Activated CD4-positive, alpha-beta T cell treated with anti-CD3 and anti-CD28 coated beads, Interleukin-2, amount 10 ng/mL, durations not matched to agents 7 days and 5 days (primary cell): ENCODE measurements at regions not wholly inside any gene's neighbourhood (a gene's known extent, or its start where the extent isn't known, plus 50 kb on each side); places are given as distances from the start of the nearest gene placed in this dataset.
A peak's percentile ranks its signal among the peaks of the same experiment; 100 is the strongest.

ENCODE experiments used
- CTCF ChIA-PET: fragments of 350-600 bp; sonication (Branson Sonifier 250); formaldehyde crosslinking; loops from one replicate; lab custom pipeline; 2021; ENCODE audit warnings: antibody characterized with exemption; lab: Charles Lee
- POLR2A ChIA-PET: fragments of 350-600 bp; sonication (Branson Sonifier 250); formaldehyde crosslinking; loops from one replicate; lab custom pipeline; 2021; ENCODE audit warnings: antibody characterized with exemption; lab: Charles Lee
- DNase-seq: peaks from one replicate; pipeline ENCODE4 v3.0.0-alpha.2; 2020
- H3K27ac Mint-ChIP-seq: one replicate; pipeline ENCODE4 v1.8.0; 2021; ENCODE audit warnings: mild to moderate bottlenecking, moderate library complexity, mixed read lengths
- H3K27me3 Mint-ChIP-seq: one replicate; pipeline ENCODE4 v1.8.0; 2021; ENCODE audit warnings: mixed read lengths
- H3K36me3 Mint-ChIP-seq: one replicate; pipeline ENCODE4 v1.8.0; 2021; ENCODE audit warnings: low read depth, mixed read lengths
- H3K4me1 Mint-ChIP-seq: one replicate; pipeline ENCODE4 v1.8.0; 2021; ENCODE audit warnings: mixed read lengths
- H3K4me3 Mint-ChIP-seq: one replicate; pipeline ENCODE4 v1.8.0; 2021; ENCODE audit warnings: mild to moderate bottlenecking, moderate library complexity, mixed read lengths
- H3K9me3 Mint-ChIP-seq: one replicate; pipeline ENCODE4 v1.8.0; 2021; ENCODE audit warnings: mixed read lengths

GRCh38 chr9:36728651-36729520 is 156.2 kb downstream of the MELK start:
- H3K4me3 Mint-ChIP-seq, result no peak overlapping the region
- H3K27ac Mint-ChIP-seq, result no peak overlapping the region
- peaks cover 6% of the 10 kb centered on the region for H3K4me1 Mint-ChIP-seq
- no peaks in the 10 kb centered on the region for H3K36me3 Mint-ChIP-seq
- H3K27me3 Mint-ChIP-seq, result no peaks in the 10 kb centered on the region
- no peaks in the 10 kb centered on the region for H3K9me3 Mint-ChIP-seq
- DNase-seq, result peak; percentile 67
- CTCF ChIA-PET, result interaction anchor here (0.5 to 2.0 kb wide), 11 partner anchors 8 to 321 kb away, joined by 3 to 16 read pairs (median 3); no protein-coding TSS in a partner anchor
- POLR2A ChIA-PET, result interaction anchor here (0.7 kb wide), 1 partner anchor 209 kb away, joined by 4 read pairs; no protein-coding TSS in a partner anchor

GRCh38 chr9:36729906-36730305 is 157.2 kb downstream of the MELK start:
- no peak overlapping the region for H3K27ac Mint-ChIP-seq
- POLR2A ChIA-PET, result interaction anchor here (0.7 kb wide), 1 partner anchor 210 kb away, joined by 4 read pairs; no protein-coding TSS in a partner anchor
- peaks cover 6% of the 10 kb centered on the region for H3K4me1 Mint-ChIP-seq
- H3K27me3 Mint-ChIP-seq, result no peaks in the 10 kb centered on the region
- no peak overlapping the region for H3K4me3 Mint-ChIP-seq
- H3K9me3 Mint-ChIP-seq, result no peaks in the 10 kb centered on the region
- H3K36me3 Mint-ChIP-seq, result no peaks in the 10 kb centered on the region
- CTCF ChIA-PET, result interaction anchor here (0.7 to 2.0 kb wide), 3 partner anchors 30 to 322 kb away, joined by 3 to 16 read pairs (median 4); no protein-coding TSS in a partner anchor
- no peak for DNase-seq

- Mint-ChIP-seq H3K27ac (no peak overlapping the region), H3K9me3 (no peaks in the 10 kb centered on the region), H3K4me1 (peaks cover 6% of the 10 kb centered on the region), H3K36me3 (no peaks in the 10 kb centered on the region), H3K27me3 (no peaks in the 10 kb centered on the region), H3K4me3 (no peak overlapping the region)
- ChIA-PET CTCF (interaction anchor here (0.7 to 1.9 kb wide), 2 partner anchors 9 to 29 kb away, joined by 3 to 4 read pairs; no protein-coding TSS in a partner anchor), POLR2A (no interaction called here)
- no peak for DNase-seq
These were observed 157.7 kb downstream of the MELK start for GRCh38 chr9:36730414-36730813.

GRCh38 chr9:36731068-36731956 is 158.6 kb downstream of the MELK start:
- Mint-ChIP-seq H3K9me3 (no peaks in the 10 kb centered on the region), H3K4me3 (no peak overlapping the region), H3K36me3 (no peaks in the 10 kb centered on the region), H3K27me3 (no peaks in the 10 kb centered on the region), H3K27ac (no peak overlapping the region), H3K4me1 (peaks cover 6% of the 10 kb centered on the region)
- CTCF ChIA-PET, result interaction anchor here (0.7 to 1.9 kb wide), 3 partner anchors 9 to 153 kb away, joined by 3 to 4 read pairs (median 3); no protein-coding TSS in a partner anchor
- no peak for DNase-seq
- POLR2A ChIA-PET, result interaction anchor here (0.6 kb wide), 2 partner anchors 65 to 1066 kb away, joined by 4 read pairs; no protein-coding TSS in a partner anchor

GRCh38 chr9:36734737-36735136 is 162.0 kb downstream of the MELK start:
- Mint-ChIP-seq H3K4me3 (no peak overlapping the region), H3K36me3 (no peaks in the 10 kb centered on the region), H3K9me3 (no peaks in the 10 kb centered on the region), H3K27me3 (peaks cover 10% of the 10 kb centered on the region), H3K4me1 (peaks cover 6% of the 10 kb centered on the region), H3K27ac (no peak overlapping the region)
- ChIA-PET POLR2A (no interaction called here), CTCF (no interaction called here)
- no peak for DNase-seq

DNA sequence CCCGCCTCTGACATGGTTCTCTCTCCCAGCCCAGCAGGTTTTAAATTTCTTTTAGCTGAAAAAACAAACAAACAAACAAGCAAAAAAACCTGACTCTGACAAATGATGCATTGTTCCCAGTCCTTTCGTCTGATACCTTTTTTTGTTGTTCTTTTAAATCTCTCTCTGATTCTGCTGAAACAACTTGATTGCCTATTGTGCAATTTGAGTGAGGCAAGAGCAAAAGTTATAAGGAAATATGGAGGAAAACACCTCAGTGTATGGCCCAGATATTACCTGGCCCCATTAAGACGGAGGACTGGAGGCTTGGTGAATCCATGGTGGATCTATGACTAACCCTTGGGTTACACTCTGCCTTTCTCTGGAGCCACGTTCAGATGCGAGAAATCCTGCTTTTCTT is 164.0 kb downstream of the MELK start:
- H3K27ac Mint-ChIP-seq, result no peak overlapping the region
- H3K9me3 Mint-ChIP-seq, result no peaks in the 10 kb centered on the region
- peaks cover 26% of the 10 kb centered on the region for H3K27me3 Mint-ChIP-seq
- no peaks in the 10 kb centered on the region for H3K36me3 Mint-ChIP-seq
- ChIA-PET POLR2A (no interaction called here), CTCF (interaction anchor here (0.6 kb wide), 1 partner anchor 101 kb away, joined by 5 read pairs; no protein-coding TSS in a partner anchor)
- no peak overlapping the region for H3K4me3 Mint-ChIP-seq
- no peak for DNase-seq
- peaks cover 5% of the 10 kb centered on the region for H3K4me1 Mint-ChIP-seq

DNA sequence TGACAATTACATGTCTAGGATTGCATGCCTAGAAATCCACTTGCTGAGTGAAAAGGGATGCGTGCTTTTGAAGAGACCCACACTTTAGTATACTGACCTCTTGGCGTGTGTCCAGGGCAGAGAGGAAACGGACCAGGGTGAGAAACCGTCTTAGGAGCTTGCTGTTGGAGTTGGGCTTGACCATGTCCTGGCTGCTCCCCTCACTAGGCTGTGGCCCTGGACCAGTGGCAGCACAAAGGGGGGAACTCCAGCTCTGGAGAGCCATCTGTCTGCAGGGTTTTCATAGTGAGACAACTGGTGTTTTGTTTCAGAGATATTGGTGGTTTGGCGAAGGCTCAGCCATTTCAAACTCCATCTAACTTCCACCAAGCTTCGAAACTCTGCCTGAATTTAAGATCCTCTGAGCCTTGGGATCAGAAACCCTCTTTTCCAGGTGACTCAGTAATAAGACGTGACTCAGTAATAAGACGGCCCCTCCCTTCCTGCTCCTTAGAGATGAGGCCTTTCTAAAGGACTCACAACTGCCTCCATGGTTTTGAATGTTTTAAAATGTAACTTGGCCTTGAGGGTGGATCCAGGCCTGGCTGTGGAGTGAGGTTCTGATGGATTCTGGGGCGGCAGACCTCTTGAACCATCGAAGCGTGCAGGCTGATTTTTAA is 165.8 kb downstream of the MELK start:
- DNase-seq, result no peak
- peaks cover 26% of the 10 kb centered on the region for H3K27me3 Mint-ChIP-seq
- H3K9me3 Mint-ChIP-seq, result no peaks in the 10 kb centered on the region
- H3K27ac Mint-ChIP-seq, result no peak overlapping the region
- ChIA-PET CTCF (no interaction called here), POLR2A (no interaction called here)
- no peak overlapping the region for H3K4me3 Mint-ChIP-seq
- H3K4me1 Mint-ChIP-seq, result peaks cover 2% of the 10 kb centered on the region
- H3K36me3 Mint-ChIP-seq, result no peaks in the 10 kb centered on the region

- Mint-ChIP-seq H3K36me3 (no peaks in the 10 kb centered on the region), H3K4me3 (no peak overlapping the region), H3K4me1 (peaks cover 2% of the 10 kb centered on the region), H3K27ac (no peak overlapping the region), H3K9me3 (no peaks in the 10 kb centered on the region), H3K27me3 (peaks cover 26% of the 10 kb centered on the region)
- DNase-seq, result no peak
- CTCF ChIA-PET, result no interaction called here
- POLR2A ChIA-PET, result no interaction called here
These were observed 166.8 kb downstream of the MELK start for GRCh38 chr9:36739373-36740116.

DNA sequence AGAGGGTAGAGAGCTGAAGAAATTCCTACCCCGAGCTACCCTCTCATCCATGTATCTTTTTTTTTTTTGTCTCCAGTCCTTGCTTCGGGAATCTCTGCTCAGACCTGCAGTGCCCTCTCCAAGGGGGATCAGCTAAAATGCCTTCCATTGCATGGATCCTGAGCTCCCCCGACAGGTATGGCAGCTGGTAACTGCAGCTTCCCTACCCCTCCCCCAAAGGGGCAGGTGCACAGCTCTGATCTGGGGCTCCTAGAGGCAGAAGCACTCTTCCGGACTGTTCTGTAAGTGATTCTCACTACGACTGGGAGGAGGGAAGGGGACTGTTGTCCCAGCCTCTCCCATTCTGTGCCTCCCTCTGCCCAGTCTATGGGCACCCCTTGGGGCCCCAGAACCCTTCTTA is 169.6 kb downstream of the MELK start:
- H3K36me3 Mint-ChIP-seq, result no peaks in the 10 kb centered on the region
- no peaks in the 10 kb centered on the region for H3K9me3 Mint-ChIP-seq
- H3K4me3 Mint-ChIP-seq, result no peak overlapping the region
- peaks cover 26% of the 10 kb centered on the region for H3K27me3 Mint-ChIP-seq
- POLR2A ChIA-PET, result no interaction called here
- peaks cover 2% of the 10 kb centered on the region for H3K4me1 Mint-ChIP-seq
- no peak overlapping the region for H3K27ac Mint-ChIP-seq
- CTCF ChIA-PET, result interaction anchor here (0.9 to 1.3 kb wide), 2 partner anchors 11 to 14 kb away, joined by 3 read pairs; no protein-coding TSS in a partner anchor
- no peak for DNase-seq

DNA sequence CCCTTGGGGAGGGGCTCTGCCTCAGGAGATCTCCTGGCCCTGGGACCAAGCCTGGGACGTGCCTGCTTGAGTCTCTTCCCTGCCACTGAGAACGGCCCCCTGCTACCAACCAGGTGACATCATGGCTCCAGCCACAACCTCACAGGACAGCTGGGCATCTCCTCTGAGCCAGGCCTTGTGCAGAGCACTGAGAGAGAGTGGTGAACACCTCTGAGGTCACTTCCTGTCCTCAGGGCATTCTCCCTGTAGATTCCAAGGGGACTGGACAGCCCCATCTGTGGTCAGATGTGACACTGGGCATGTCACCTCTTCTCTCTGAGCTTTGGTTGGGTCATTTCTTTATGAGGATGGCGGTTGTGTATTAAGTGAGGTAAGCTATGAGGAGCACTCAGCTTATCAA is 172.0 kb downstream of the MELK start:
- Mint-ChIP-seq H3K36me3 (no peaks in the 10 kb centered on the region), H3K27me3 (peaks cover 16% of the 10 kb centered on the region), H3K27ac (no peak overlapping the region), H3K9me3 (no peaks in the 10 kb centered on the region), H3K4me3 (no peak overlapping the region), H3K4me1 (peaks cover 2% of the 10 kb centered on the region)
- ChIA-PET CTCF (no interaction called here), POLR2A (no interaction called here)
- DNase-seq, result no peak

DNA sequence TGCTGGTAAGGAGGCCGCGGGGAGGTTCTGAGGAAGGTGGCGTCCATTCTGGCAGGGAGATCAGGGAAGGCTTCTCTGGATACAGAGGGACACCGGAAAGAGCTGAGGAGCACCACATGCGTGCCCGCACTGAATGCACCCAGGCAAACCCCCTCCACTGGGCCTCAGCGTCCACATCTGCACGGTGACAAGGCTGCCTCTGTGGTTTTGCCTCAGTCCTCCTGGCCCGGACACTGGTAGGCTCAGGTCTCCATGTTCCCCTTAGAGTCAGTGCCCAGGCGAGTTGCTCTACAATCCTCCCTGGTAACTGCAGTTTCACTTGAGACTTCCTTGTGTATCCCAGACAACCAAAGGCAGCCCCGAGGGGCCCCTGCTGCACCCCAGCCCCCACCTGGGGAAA is 173.3 kb downstream of the MELK start:
- DNase-seq, result no peak
- Mint-ChIP-seq H3K4me3 (no peak overlapping the region), H3K27ac (no peak overlapping the region), H3K4me1 (no peaks in the 10 kb centered on the region), H3K27me3 (peaks cover 5% of the 10 kb centered on the region), H3K36me3 (no peaks in the 10 kb centered on the region), H3K9me3 (no peaks in the 10 kb centered on the region)
- POLR2A ChIA-PET, result no interaction called here
- CTCF ChIA-PET, result no interaction called here
